ENCODE measurements at regions not wholly inside any gene's neighbourhood (a gene's known extent, or its start where the extent isn't known, plus 50 kb on each side); places are given as distances from the start of the nearest gene placed in this dataset.

DNA sequence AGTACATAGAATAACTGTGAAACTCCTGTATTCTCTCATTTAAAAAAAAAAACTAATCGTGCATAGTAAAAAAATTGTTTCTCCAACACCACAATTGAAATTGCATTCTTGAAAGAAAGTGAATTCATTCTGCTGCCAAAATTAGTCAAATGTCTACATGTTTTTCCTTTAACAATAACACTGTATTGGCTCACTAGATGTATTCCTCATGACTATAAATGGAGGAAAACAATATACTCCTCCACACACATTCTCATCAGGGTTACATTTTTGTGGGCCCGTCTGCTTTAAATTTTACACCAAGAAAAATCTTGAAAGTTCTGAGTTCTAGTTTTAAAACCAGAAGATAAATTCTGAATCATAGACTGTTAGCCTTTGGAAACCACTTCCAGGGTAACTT, 233.6 kb downstream of the KLF12 start:
- no peak for TF ChIP-seq TSHZ2 (CRISPR knock-in tag; IDR thresholded peaks at IDR 0.05)
- TF ChIP-seq ZNF70 (CRISPR knock-in tag; IDR thresholded peaks at IDR 0.05) = no peak
- TF ChIP-seq PPARA (CRISPR knock-in tag; IDR thresholded peaks at IDR 0.05; ENCODE audit: borderline replicate concordance) = no peak
- TF ChIP-seq ZFP3 (CRISPR knock-in tag; IDR thresholded peaks at IDR 0.05) = no peak
- no peak for TF ChIP-seq ARNTL (CRISPR knock-in tag; IDR thresholded peaks at IDR 0.05; ENCODE audit: borderline replicate concordance, low read depth)
- TF ChIP-seq SNAI2 (CRISPR knock-in tag; IDR thresholded peaks at IDR 0.05) = no peak
- no peak for TF ChIP-seq RARB (CRISPR knock-in tag; IDR thresholded peaks at IDR 0.05)
- TF ChIP-seq POU6F1 (CRISPR knock-in tag; IDR thresholded peaks at IDR 0.05; ENCODE audit: borderline replicate concordance, low read depth) = no peak
- TF ChIP-seq TCF4 (CRISPR knock-in tag; IDR thresholded peaks at IDR 0.05; ENCODE audit: borderline replicate concordance) = no peak
- TF ChIP-seq ZNF8 (CRISPR knock-in tag; IDR thresholded peaks at IDR 0.05) = no peak
- no peak for TF ChIP-seq PATZ1 (CRISPR knock-in tag; IDR thresholded peaks at IDR 0.05; ENCODE audit: borderline replicate concordance)
- no peak for TF ChIP-seq ZFP30 (CRISPR knock-in tag; IDR thresholded peaks at IDR 0.05)
- TF ChIP-seq BACH2 (CRISPR knock-in tag; IDR thresholded peaks at IDR 0.05; ENCODE audit: borderline replicate concordance) = no peak
- no peak for TF ChIP-seq CSDC2 (CRISPR knock-in tag; IDR thresholded peaks at IDR 0.05)
